A673 (cell line): ENCODE measurements at regions not wholly inside any gene's neighbourhood (a gene's known extent, or its start where the extent isn't known, plus 50 kb on each side); places are given as distances from the start of the nearest gene placed in this dataset.

Experiments used
- BruUV-seq: library from RNA; stranded (reverse); fragments of 400-500 nt; replicated peaks from 2 replicates; lab custom pipeline; 2021; lab: Mats Ljungman, UMichigan
- CTCF ChIA-PET: fragments of 300-600 bp; sonication (Branson Sonifier 250); formaldehyde crosslinking; loops from one replicate; lab custom pipeline; 2022; ENCODE audit warnings: antibody characterized with exemption; lab: Charles Lee
- POLR2A ChIA-PET: fragments of 300-600 bp; sonication (Branson Sonifier 250); formaldehyde crosslinking; loops from one replicate; lab custom pipeline; 2022; ENCODE audit warnings: antibody characterized with exemption; ENCODE audit not compliant: low non-redundant PET; lab: Charles Lee
- DNase-seq: peaks from one replicate; pipeline ENCODE4 v3.0.0-alpha.2; 2015; ENCODE audit warnings: low spot score
- H3K27ac ChIP-seq: fragments of 200-600 bp; sonication (generic); 2 replicates; pipeline ENCODE4 v1.5.1; 2016; ENCODE audit warnings: mixed run types, low read depth, mild to moderate bottlenecking, mixed read lengths, antibody characterized with exemption, low read length; ENCODE audit not compliant: poor library complexity, severe bottlenecking
- H3K27me3 ChIP-seq: fragments of 200-600 bp; sonication (generic); replicated peaks from 2 replicates; pipeline ENCODE4 v1.6.1; 2017; ENCODE audit warnings: mixed run types, low read depth, mild to moderate bottlenecking, mixed read lengths, antibody characterized with exemption, low read length; ENCODE audit not compliant: insufficient read depth, poor library complexity
- H3K36me3 ChIP-seq: fragments of 200-600 bp; sonication (generic); 2 replicates; pipeline ENCODE4 v1.6.1; 2016; ENCODE audit warnings: mixed run types, mild to moderate bottlenecking, mixed read lengths, antibody characterized with exemption, low read length; ENCODE audit not compliant: insufficient read depth, poor library complexity, severe bottlenecking
- H3K4me1 ChIP-seq: fragments of 200-600 bp; sonication (generic); 2 replicates; pipeline ENCODE4 v1.6.1; 2017; ENCODE audit warnings: mixed run types, mild to moderate bottlenecking, mixed read lengths, antibody characterized with exemption, low read length; ENCODE audit not compliant: insufficient read depth, poor library complexity, severe bottlenecking
- H3K4me3 ChIP-seq: fragments of 200-600 bp; sonication (generic); 2 replicates; pipeline ENCODE4 v1.5.1; 2016; ENCODE audit warnings: low read depth, mixed run types, mild to moderate bottlenecking, mixed read lengths, low read length; ENCODE audit not compliant: poor library complexity, severe bottlenecking
- H3K9me3 ChIP-seq: fragments of 200-600 bp; sonication (generic); 2 replicates; pipeline ENCODE4 v1.6.1; 2016; ENCODE audit warnings: mixed run types, low read depth, mild to moderate bottlenecking, mixed read lengths, antibody characterized with exemption, low read length; ENCODE audit not compliant: poor library complexity, severe bottlenecking
- CTCF ChIP-seq: fragments of 300-800, 200-600 bp; sonication (generic); conservative IDR thresholded peaks from 2 replicates; pipeline ENCODE4 v1.5.1; 2017; ENCODE audit warnings: low read depth, mild to moderate bottlenecking, antibody characterized with exemption, low read length, moderate library complexity, mixed read lengths
- EZH2 ChIP-seq: fragments of 200-600 bp; sonication (generic); IDR thresholded peaks from 2 replicates; pipeline ENCODE4 v1.6.1; 2017; ENCODE audit warnings: borderline replicate concordance, low read depth, mild to moderate bottlenecking, mixed read lengths, antibody characterized with exemption, low read length; ENCODE audit not compliant: poor library complexity, severe bottlenecking
- intact Hi-C: fragments of 100-400 bp; cut with micrococcal nuclease; formaldehyde crosslinking; loops from one replicate; pipeline ENCODE4 v1.10.0; 2022; ENCODE audit not compliant: unreplicated experiment

DNA sequence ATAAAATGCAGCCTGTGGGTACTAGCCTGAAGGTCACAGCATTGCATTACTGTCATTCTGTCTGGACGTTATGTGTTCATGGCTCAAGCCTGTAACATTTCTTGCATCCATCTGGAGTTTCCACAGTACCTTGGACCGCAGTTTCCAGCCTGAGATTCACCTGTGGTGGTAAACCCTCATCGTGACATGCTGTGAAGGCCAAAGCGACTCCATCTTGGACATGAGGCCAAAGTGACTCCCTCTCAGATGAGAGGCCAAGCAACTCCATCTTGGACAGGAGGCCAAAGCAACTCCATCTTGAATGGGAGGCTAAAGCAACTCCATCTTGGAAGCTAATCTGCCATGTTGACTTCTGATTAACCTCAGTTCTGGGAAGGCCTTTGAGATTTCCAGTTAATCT is 257.7 kb upstream of the MYT1L start:
- H3K27ac ChIP-seq = no peak overlapping the region
- no peaks in the 10 kb centered on the region for H3K9me3 ChIP-seq
- ChIA-PET POLR2A (no interaction called here), CTCF (interaction anchor here (0.6 kb wide), 1 partner anchor 588 kb away, joined by 3 read pairs; no protein-coding TSS in a partner anchor)
- H3K27me3 ChIP-seq = no peaks in the 10 kb centered on the region
- DNase-seq = no peak
- TF ChIP-seq CTCF (no peak), EZH2 (no peak)
- H3K4me1 ChIP-seq = no peaks in the 10 kb centered on the region
- no peaks in the 10 kb centered on the region for H3K36me3 ChIP-seq
- no peak overlapping the region for H3K4me3 ChIP-seq
- no TSS peak for BruUV-seq
- intact Hi-C loops = no loop called here

- peaks cover 5% of the 10 kb centered on the region for H3K27me3 ChIP-seq
- intact Hi-C loops = no loop called here
Measured at GRCh38 chr2:2587354-2587753, 256.3 kb upstream of the MYT1L start.

GRCh38 chr2:2586931-2587330 is 255.9 kb upstream of the MYT1L start:
- TF ChIP-seq EZH2 (no peak), CTCF (no peak)
- POLR2A ChIA-PET = no interaction called here
- no peaks in the 10 kb centered on the region for H3K4me1 ChIP-seq
- BruUV-seq = no TSS peak
- peaks cover 9% of the 10 kb centered on the region for H3K27me3 ChIP-seq
- no peaks in the 10 kb centered on the region for H3K9me3 ChIP-seq
- H3K4me3 ChIP-seq = no peak overlapping the region
- no peak for DNase-seq
- no peak overlapping the region for H3K27ac ChIP-seq
- CTCF ChIA-PET = no interaction called here
- no peaks in the 10 kb centered on the region for H3K36me3 ChIP-seq
- intact Hi-C loops = no loop called here

More at GRCh38 chr2:2587354-2587753, 256.3 kb upstream of the MYT1L start:
- ChIA-PET CTCF (no interaction called here), POLR2A (no interaction called here)
- Histone ChIP-seq H3K4me1 (no peaks in the 10 kb centered on the region), H3K4me3 (no peak overlapping the region), H3K9me3 (no peaks in the 10 kb centered on the region), H3K36me3 (no peaks in the 10 kb centered on the region), H3K27ac (no peak overlapping the region)
- no peak for TF ChIP-seq CTCF
- no peak for TF ChIP-seq EZH2
- DNase-seq = no peak
- BruUV-seq = no TSS peak
